ENCODE measurements at regions not wholly inside any gene's neighbourhood (a gene's known extent, or its start where the extent isn't known, plus 50 kb on each side); places are given as distances from the start of the nearest gene placed in this dataset.

GRCh38 chr11:43242401-43242800 is 69.4 kb upstream of the API5 start:
- Histone ChIP-seq H3K4me1 (ENCODE audit: insufficient read depth, poor library complexity, severe bottlenecking) (no peaks in the 10 kb centered on the region), H3K27ac (ENCODE audit: poor library complexity, severe bottlenecking) (no peak overlapping the region)
- TF ChIP-seq, protein P1, sequence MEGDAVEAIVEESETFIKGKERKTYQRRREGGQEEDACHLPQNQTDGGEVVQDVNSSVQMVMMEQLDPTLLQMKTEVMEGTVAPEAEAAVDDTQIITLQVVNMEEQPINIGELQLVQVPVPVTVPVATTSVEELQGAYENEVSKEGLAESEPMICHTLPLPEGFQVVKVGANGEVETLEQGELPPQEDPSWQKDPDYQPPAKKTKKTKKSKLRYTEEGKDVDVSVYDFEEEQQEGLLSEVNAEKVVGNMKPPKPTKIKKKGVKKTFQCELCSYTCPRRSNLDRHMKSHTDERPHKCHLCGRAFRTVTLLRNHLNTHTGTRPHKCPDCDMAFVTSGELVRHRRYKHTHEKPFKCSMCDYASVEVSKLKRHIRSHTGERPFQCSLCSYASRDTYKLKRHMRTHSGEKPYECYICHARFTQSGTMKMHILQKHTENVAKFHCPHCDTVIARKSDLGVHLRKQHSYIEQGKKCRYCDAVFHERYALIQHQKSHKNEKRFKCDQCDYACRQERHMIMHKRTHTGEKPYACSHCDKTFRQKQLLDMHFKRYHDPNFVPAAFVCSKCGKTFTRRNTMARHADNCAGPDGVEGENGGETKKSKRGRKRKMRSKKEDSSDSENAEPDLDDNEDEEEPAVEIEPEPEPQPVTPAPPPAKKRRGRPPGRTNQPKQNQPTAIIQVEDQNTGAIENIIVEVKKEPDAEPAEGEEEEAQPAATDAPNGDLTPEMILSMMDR (IDR thresholded peaks at IDR 0.05; ENCODE audit: poor library complexity, severe bottlenecking) = no peak

GRCh38 chr11:43243927-43244326 is 67.9 kb upstream of the API5 start:
- DNase-seq (ENCODE audit: low spot score) (no peak), ATAC-seq (ENCODE audit: low read depth) (no peak)
- TF ChIP-seq, protein P1 (IDR thresholded peaks at IDR 0.05; ENCODE audit: poor library complexity, severe bottlenecking) = no peak
- Histone ChIP-seq H3K9me3 (ENCODE audit: severe bottlenecking) (no peaks in the 10 kb centered on the region), H3K27ac (ENCODE audit: poor library complexity, severe bottlenecking) (no peak overlapping the region), H3K4me1 (ENCODE audit: insufficient read depth, poor library complexity, severe bottlenecking) (no peaks in the 10 kb centered on the region), H3K4me3 (ENCODE audit: severe bottlenecking) (no peak overlapping the region), H3K27me3 (ENCODE audit: insufficient read depth, poor library complexity, severe bottlenecking) (no peaks in the 10 kb centered on the region), H3K36me3 (ENCODE audit: low read depth) (no peaks in the 10 kb centered on the region)

More at GRCh38 chr11:43242401-43242800, 69.4 kb upstream of the API5 start:
- DNase-seq (ENCODE audit: low spot score) (no peak), ATAC-seq (ENCODE audit: low read depth) (no peak)
- no peaks in the 10 kb centered on the region for H3K27me3 ChIP-seq (ENCODE audit: insufficient read depth, poor library complexity, severe bottlenecking)
- H3K9me3 ChIP-seq (ENCODE audit: severe bottlenecking) = no peaks in the 10 kb centered on the region
- H3K4me3 ChIP-seq (ENCODE audit: severe bottlenecking) = no peak overlapping the region
- H3K36me3 ChIP-seq (ENCODE audit: low read depth) = no peaks in the 10 kb centered on the region

DNA sequence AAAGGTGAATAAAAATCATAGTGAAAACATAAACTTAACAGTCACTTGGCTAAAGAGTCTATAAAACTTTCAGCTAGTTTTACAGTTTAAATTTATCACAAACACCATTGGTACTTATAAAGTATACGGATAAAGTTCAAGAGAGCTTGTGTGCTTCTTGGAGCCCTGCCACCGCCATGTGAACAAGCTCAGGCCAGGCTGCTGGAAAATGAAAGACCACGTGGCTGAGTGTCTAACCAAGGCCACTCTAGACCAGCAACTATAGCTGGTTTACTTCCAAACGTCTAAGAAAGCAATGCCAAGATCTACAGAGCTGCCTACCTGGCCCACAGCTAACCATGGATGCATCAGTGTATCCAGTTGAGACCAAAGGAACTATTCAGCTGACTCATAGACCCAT is 66.3 kb upstream of the API5 start:
- DNase-seq (ENCODE audit: low spot score) (no peak), ATAC-seq (ENCODE audit: low read depth) (no peak)
- TF ChIP-seq, protein P1 (IDR thresholded peaks at IDR 0.05; ENCODE audit: poor library complexity, severe bottlenecking) = no peak
- no peaks in the 10 kb centered on the region for H3K9me3 ChIP-seq (ENCODE audit: severe bottlenecking)
- H3K27me3 ChIP-seq (ENCODE audit: insufficient read depth, poor library complexity, severe bottlenecking) = no peaks in the 10 kb centered on the region
- H3K4me1 ChIP-seq (ENCODE audit: insufficient read depth, poor library complexity, severe bottlenecking) = no peaks in the 10 kb centered on the region
- no peaks in the 10 kb centered on the region for H3K36me3 ChIP-seq (ENCODE audit: low read depth)
- H3K4me3 ChIP-seq (ENCODE audit: severe bottlenecking) = no peak overlapping the region
- no peak overlapping the region for H3K27ac ChIP-seq (ENCODE audit: poor library complexity, severe bottlenecking)

GRCh38 chr11:43250309-43250708 is 61.5 kb upstream of the API5 start:
- TF ChIP-seq, protein P1 (IDR thresholded peaks at IDR 0.05; ENCODE audit: poor library complexity, severe bottlenecking) = no peak
- Histone ChIP-seq H3K36me3 (ENCODE audit: low read depth) (no peaks in the 10 kb centered on the region), H3K9me3 (ENCODE audit: severe bottlenecking) (no peaks in the 10 kb centered on the region), H3K27ac (ENCODE audit: poor library complexity, severe bottlenecking) (no peak overlapping the region), H3K27me3 (ENCODE audit: insufficient read depth, poor library complexity, severe bottlenecking) (no peaks in the 10 kb centered on the region), H3K4me1 (ENCODE audit: insufficient read depth, poor library complexity, severe bottlenecking) (no peaks in the 10 kb centered on the region), H3K4me3 (ENCODE audit: severe bottlenecking) (no peak overlapping the region)
- no peak for ATAC-seq (ENCODE audit: low read depth)
- DNase-seq (ENCODE audit: low spot score) = no peak

GRCh38 chr11:43261775-43262174 is 50.0 kb upstream of the API5 start:
- TF ChIP-seq, protein P1 (IDR thresholded peaks at IDR 0.05; ENCODE audit: poor library complexity, severe bottlenecking) = no peak
- H3K27me3 ChIP-seq (ENCODE audit: insufficient read depth, poor library complexity, severe bottlenecking) = no peaks in the 10 kb centered on the region
- H3K27ac ChIP-seq (ENCODE audit: poor library complexity, severe bottlenecking) = no peak overlapping the region
- no peaks in the 10 kb centered on the region for H3K36me3 ChIP-seq (ENCODE audit: low read depth)
- no peak overlapping the region for H3K4me3 ChIP-seq (ENCODE audit: severe bottlenecking)
- DNase-seq (ENCODE audit: low spot score) = no peak
- no peak for ATAC-seq (ENCODE audit: low read depth)
- H3K4me1 ChIP-seq (ENCODE audit: insufficient read depth, poor library complexity, severe bottlenecking) = no peaks in the 10 kb centered on the region
- no peaks in the 10 kb centered on the region for H3K9me3 ChIP-seq (ENCODE audit: severe bottlenecking)
